Gastrocnemius medialis (tissue), 4 donors: ENCODE measurements at regions not wholly inside any gene's neighbourhood (a gene's known extent, or its start where the extent isn't known, plus 50 kb on each side); places are given as distances from the start of the nearest gene placed in this dataset.

Experiments used
- CTCF ChIP-seq, 5 experiments: fragments of 450-650 bp in 3 of 5; fragments of 200-600 bp in 2 of 5; sonication (generic) in 2 of 5; IDR thresholded peaks in 4 of 5; conservative IDR thresholded peaks in 1 of 5; 1 replicate in 4 of 5; 2 replicates in 1 of 5; pipeline ENCODE4 v1.5.1; 2016 to 2019; ENCODE audit warnings: antibody characterized with exemption in 5 of 5, mild to moderate bottlenecking in 3 of 5, moderate library complexity in 3 of 5
- POLR2A ChIP-seq, 2 donors: fragments of 450-650 bp; IDR thresholded peaks; one replicate each; pipeline ENCODE4 v1.6.1; 2017; ENCODE audit warnings: antibody characterized with exemption in 2 of 2, mild to moderate bottlenecking in 2 of 2, moderate library complexity in 2 of 2

- TF ChIP-seq CTCF (IDR thresholded peaks at IDR 0.05 in 4 of 5, conservative IDR thresholded peaks at IDR 0.05 in 1 of 5), result no peak
- no peak for TF ChIP-seq POLR2A (IDR thresholded peaks at IDR 0.05)
Observed at GRCh38 chr14:41187868-41188267, 418.8 kb upstream of the LRFN5 start.
